HG03159 (cell line): ENCODE measurements at regions not wholly inside any gene's neighbourhood (a gene's known extent, or its start where the extent isn't known, plus 50 kb on each side); places are given as distances from the start of the nearest gene placed in this dataset.

ENCODE experiments used
- ATAC-seq: cut with Tn5 transposase; IDR thresholded peaks from one replicate; pipeline ENCODE4 v1.9.1; 2021; ENCODE audit warnings: mild to moderate bottlenecking, moderate library complexity; ENCODE audit not compliant: unreplicated experiment

DNA sequence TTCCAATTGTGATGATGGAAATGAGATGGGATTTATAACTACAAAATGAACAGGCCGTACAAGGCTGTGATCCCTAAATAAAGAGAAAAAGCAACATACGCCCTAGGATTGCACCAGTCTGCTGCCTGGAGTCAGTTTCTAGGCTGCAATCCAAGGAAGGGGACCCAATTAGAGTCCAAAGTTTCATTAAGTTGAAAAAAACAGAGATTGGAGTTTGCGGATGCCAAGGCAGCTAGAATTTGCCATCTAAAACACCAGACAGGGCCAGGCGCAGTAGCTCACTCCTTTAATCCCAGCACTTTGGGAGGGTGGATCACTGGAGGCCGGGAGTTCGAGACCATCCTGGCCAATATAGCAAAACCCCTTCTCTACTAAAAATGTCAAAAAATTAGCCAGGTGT is 661.0 kb downstream of the RPS29 start:
- no peak for ATAC-seq

DNA sequence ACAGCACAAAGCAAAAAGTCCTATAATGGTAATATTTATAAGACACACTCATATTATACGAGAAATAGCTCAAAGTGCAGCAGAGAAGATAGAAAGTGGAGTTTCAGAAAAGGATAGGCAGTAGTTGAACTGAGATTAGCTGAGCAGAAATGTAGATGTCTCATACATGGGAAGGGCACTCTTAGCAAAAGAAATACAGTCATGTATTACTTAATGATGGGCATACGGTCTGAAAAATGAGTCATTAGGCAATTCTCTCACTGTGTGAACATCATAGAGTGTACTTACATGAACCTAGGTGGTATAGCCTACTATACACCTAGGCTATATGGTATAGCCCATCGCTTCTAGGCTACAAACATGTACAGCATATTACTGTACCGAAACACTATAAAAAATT is 671.3 kb downstream of the RPS29 start:
- no peak for ATAC-seq

GRCh38 chr14:48914382-48914781 is 671.8 kb downstream of the RPS29 start:
- ATAC-seq = no peak

- no peak for ATAC-seq
These were observed 685.6 kb downstream of the RPS29 start for GRCh38 chr14:48900565-48900964.

- ATAC-seq = no peak
These were observed 695.8 kb downstream of the RPS29 start for GRCh38 chr14:48890333-48890732.

DNA sequence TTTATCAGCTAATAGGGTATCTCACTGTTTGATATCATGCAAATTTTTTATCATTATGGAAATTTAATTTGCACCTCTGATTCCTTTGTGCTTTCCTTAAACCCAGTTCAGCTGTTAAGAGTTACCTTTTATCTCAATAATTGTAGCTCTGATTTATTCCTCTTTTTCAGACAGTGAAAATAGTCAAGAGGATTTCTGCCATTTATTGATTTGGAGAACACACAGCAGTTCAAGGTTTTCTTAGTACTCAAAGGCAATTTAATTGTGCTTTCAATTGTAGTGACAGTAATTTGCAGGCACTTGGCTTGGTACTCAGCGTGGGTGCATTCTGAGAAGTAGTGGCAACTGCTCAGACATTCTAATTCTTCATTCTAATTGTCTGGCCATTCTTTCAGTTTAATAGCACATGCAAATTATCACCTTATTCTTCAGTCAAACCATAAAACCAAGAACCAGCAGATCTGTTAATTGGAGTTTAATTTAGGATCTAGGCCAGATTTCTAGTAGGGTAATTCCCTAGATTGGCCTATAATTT is 709.3 kb downstream of the RPS29 start:
- ATAC-seq = no peak

DNA sequence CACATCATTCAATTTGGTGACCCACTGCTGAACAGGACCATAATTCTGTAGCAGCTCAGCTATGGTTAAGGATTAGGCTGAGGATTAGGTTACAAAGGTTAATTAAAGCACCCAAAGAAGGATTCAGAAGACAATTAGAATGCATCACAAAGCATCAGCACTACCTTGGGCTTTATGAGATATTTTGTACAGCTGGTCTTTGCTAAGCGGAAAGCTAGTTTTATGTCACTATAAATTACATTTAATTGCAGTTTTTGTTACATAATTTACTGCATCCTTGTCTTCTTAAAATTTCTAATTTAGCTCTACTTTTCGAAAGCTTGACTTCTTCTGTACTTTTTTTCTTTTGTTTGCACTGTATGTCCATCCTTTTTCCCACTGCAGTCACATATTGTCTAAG is 711.5 kb downstream of the RPS29 start:
- ATAC-seq = no peak

DNA sequence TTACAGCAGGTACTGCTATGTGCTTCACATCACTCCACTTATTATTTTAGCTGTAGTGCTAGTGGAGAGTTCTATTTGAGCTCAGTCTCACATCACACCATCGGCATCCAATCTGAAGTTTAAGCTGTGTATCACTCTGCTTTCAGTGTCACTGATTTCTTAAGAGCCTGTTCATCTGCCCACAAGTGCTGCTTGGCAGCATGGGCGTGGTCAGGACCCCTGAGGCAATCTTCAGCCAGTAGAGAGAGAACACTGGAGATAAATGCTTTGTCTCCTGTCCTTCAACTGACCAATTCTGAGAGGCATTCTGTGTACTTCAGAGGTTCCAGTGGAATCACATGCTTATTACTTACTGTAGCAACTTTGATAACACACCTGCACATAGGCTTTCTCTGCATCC is 728.8 kb downstream of the RPS29 start:
- no peak for ATAC-seq

DNA sequence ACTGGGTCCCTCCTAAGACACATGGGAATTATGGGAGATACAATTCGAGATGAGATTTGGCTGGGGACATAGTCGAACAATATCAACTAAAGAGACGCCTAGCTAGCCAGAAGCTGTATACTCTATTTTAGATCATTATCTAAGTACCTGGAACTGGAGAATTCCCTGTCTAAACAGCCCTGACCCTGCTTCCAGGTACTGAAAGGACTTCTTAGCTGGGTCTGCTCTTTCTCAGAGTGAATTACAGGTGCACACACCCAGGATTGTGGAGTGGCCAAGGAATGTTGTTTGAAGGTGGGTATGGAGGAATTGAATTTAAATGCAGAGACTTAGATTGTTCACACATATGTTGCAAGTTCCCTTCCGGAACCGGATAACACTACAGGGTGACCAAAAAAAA is 733.0 kb downstream of the RPS29 start:
- ATAC-seq = no peak

DNA sequence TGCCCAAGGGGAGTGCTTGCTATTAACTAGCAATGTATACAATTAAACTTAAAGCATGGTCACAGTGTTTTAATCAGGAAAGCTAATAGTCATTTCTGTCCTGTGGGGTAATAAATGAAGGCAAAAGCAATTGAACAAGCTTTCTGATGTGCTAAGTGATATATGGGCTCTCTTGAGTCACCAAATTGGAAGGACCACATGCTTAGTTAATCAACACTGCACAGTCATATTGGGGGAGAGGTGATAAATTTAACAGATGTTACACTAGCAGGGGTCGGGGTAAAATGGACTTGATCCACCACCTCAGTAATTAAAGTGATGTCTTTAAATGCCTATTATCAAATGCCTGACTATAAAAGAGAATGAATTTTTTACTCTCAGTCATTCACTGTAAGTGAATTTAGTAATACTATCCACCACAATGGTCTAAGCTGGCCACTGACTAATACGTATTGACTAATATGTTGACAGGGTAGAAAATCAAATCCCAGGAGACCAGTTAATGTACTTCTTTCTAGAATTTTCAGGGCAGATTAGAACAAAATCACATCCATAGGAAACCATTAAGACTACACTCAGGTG is 736.3 kb downstream of the RPS29 start:
- ATAC-seq = no peak

- ATAC-seq = no peak
These were observed 743.4 kb downstream of the RPS29 start for GRCh38 chr14:48842785-48843184.

DNA sequence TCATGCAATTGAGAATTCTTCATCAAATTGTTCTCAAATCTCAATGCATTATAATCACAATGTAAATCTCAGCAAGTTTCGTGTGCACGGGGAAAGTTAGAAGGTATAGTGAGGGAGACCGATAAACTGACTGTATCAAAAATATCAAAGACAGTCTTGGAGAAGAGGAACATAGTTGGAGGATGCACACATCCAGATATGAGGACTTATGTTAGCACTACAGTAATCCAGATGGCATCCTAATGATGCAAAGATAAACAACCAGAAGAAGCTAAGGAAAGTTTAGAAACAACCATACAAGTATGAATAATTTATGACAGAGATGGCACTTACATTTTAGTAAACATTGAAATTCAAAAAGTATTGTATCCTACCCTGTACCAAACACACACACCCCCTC is 760.1 kb downstream of the RPS29 start:
- no peak for ATAC-seq

DNA sequence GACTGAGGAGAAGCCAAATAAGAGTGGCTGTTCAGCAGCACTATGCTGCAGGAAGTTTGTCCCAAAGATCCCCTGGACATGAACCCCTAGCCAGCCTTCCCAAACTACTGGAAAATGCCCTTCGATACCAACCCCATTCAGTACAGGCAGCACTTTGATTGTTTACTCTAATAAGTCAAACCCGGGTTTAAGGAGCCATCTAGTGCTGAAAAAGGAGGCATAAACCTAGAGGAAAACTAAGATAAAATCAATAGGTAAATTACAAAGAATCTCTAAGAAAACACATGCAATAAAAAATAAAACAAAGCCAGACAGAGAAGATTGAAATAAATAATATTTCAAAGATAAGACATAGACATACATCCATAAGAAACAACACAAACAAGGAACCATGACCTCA is 771.6 kb downstream of the RPS29 start:
- no peak for ATAC-seq

DNA sequence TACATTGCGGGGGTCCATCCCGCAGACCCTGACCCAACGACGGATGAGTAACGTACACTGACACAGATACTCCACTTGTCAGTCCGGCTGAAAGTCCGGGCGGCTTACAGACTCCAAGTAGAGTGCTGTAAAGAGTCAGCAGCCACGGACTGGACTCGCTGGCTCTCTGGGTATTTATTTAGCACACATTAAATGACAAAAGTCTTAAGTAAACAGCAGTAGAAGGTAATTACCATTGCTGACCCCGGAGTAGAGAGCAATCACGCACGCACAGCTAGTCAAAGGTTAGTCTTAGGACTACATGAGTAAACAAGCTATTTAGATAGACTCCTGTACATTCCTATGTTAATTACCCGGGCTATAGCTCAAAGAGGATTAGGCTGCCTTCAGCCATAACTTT is 780.9 kb downstream of the RPS29 start:
- no peak for ATAC-seq

DNA sequence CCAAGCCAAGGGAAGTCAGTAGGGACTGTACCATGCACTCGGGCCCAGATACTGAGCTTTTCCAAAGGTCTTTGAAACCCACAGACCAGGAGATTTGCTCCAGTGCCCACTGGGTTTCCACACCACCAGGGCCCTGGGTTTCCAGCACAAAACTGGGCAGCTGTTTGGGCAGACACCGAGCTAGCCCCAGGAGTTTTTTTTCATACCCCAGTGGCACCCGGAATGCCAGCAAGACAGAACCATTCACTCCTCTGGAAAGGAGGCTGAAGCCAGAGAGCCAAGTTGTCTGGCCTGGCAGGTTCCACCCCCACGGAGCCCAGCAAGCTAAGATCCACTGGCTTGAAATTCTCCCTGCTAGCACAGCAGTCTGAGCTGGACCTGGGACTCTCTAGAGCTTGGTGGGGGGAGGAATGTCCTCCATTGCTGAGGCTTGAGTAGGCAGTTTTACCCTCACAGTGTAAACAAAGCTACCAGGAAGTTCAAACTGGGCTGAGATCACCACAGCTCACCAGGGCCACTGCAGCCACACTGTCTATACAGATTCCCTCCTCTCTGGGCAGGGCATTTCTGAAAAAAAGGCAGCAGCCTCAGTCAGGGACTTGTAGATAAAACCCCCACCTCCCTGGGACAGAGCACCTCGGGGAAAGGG is 793.7 kb downstream of the RPS29 start:
- ATAC-seq = no peak

DNA sequence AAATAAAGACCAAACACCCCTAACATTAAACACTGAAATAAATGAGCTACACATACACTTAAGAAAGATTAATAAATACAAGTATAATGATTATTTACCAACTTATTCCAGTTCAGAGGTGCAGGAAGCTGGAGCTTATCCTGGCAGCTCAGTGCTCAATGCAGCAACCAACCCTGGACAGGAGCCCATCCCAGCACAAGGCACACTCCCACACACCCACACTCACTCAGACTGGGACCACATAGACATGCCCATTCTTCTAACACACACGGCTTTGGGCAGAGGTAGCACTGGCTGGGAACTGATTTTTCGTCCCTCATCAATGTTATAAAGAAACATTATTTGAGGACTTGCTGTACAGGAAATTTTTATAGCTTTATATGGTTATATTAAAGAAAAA is 797.4 kb downstream of the RPS29 start:
- ATAC-seq = no peak

- no peak for ATAC-seq
These were observed 799.7 kb downstream of the RPS29 start for GRCh38 chr14:48786498-48786897.

DNA sequence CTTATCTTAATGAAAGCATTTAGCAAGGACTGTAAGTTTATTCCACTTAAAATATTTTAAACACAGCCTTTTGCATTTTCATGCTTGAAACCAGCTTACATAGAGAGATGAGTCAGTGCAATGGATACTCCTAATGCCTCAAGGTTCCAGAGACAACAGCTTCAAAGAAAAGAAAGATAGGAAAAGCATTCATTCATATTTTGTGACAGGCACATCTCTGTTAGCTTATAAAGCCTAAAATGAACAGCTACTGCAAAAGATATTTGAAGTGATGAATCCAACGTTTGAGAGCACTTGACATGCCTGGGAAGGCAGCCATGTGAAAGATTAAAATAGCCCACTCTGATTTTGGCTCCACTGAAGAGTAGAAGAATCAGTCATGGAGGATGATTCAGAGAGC is 814.5 kb downstream of the RPS29 start:
- ATAC-seq = no peak

DNA sequence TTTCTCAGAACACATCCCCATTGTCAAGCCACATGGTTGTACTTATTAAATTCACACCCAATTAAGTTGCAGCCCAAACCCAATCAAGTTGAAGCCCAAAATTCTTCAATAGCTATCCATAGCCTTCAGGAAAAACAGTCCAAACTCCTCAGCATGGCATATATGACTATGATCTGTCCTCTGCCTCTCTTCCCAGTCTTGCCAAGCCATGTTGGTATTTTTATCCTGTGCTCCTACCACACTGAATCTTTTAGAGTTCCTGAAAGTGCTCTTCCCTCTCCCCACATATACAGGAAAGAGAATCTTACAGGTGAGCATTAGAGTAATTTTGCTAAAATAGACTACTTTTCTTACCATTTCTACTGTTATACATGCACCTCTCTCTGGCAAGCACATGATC is 834.9 kb downstream of the RPS29 start:
- no peak for ATAC-seq

DNA sequence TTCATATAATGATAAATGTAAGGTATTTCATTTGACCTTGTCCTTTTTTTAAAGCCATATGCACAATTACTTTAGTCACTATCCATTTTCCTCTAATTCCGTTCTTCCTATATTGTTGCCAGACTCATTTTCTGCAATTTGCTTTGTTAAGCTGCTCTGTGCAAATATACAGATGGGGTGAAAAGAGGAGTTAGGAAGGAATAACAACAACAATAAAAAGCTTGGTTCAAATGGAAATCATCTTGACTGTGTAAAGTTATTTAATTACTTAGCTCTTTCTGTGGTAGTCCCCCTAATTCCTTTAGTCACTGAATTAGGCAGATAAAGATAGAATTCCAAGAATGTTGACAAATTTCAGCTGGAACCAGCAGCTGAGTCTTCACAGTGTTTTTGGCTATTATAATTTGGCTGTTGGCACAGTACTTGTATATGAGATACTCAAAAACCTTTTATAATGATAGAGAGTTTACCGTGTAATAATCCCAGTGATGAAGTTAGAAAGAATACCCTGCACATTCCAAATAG is 838.0 kb downstream of the RPS29 start:
- ATAC-seq = no peak

DNA sequence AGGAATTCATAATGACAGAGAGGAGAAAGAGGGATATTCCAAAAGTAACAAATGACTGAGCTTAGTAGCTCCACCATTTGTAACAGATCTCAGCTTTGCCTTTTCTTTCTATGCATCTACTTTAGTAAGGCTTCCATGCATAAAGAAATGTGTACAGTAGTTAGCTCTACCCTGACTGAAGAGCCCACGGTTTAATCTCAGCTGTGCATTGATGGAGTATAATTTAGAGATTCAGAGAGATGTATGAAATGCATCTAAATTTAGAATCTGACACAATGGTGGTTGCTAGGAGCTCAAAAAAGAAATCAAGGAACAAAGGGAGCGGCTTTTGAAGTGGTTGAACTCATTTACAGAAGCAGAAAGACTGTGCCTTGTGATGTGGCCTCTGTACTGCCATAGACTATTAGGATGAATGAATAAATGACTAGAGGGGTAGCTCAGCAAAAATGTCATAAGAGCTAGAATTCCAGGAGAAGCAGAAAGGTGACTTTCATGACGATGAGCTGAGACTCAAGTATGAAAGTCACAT is 838.6 kb downstream of the RPS29 start:
- ATAC-seq = no peak

DNA sequence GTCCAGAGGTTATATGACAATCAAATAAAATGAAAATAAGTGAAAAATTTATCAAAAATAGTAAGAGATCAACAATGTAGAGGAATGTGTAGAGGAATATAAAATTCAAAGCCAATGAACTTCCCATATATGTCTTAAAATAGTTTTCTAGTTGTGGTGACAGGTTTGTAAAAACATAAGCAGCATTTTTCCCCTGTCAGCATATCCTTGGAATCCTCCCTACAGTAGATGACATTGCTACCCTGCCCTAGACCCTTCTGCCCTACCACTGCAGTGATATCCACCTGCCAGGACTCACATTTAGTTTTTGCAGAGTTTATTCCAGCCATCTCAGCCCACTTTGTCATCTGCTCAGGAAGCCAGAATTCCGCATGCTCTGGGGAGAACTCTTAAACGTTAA is 842.0 kb downstream of the RPS29 start:
- no peak for ATAC-seq
